Hepatocyte (in vitro differentiated cells): ENCODE measurements at regions not wholly inside any gene's neighbourhood (a gene's known extent, or its start where the extent isn't known, plus 50 kb on each side); places are given as distances from the start of the nearest gene placed in this dataset.

ENCODE experiments used
- DNase-seq: peaks from one replicate; pipeline ENCODE4 v3.0.0-alpha.2; 2016; ENCODE audit warnings: low spot score
- H2AFZ ChIP-seq: fragments of 200-600 bp; sonication (generic); 2 replicates; pipeline ENCODE4 v1.6.0; 2016; ENCODE audit warnings: antibody characterized with exemption, mild to moderate bottlenecking
- H3K27ac ChIP-seq: fragments of 200-600 bp; sonication (generic); 2 replicates; pipeline ENCODE4 v1.5.1; 2016; ENCODE audit warnings: mild to moderate bottlenecking
- H3K27me3 ChIP-seq: fragments of 200-600 bp; sonication (generic); 2 replicates; pipeline ENCODE4 v1.6.1; 2016
- H3K36me3 ChIP-seq: fragments of 200-600 bp; sonication (generic); replicated peaks from 2 replicates; pipeline ENCODE4 v1.5.1; 2016; ENCODE audit warnings: low read depth; ENCODE audit not compliant: insufficient read depth
- H3K4me1 ChIP-seq: fragments of 200-600 bp; sonication (generic); 2 replicates; pipeline ENCODE4 v1.5.1; 2016; ENCODE audit warnings: mild to moderate bottlenecking, moderate library complexity; ENCODE audit not compliant: insufficient read depth
- H3K4me2 ChIP-seq: fragments of 200-600 bp; sonication (generic); 2 replicates; pipeline ENCODE4 v1.6.0; 2016
- H3K4me3 ChIP-seq: fragments of 200-600 bp; sonication (generic); 2 replicates; pipeline ENCODE4 v1.5.1; 2016; ENCODE audit warnings: mild to moderate bottlenecking
- H3K79me2 ChIP-seq: fragments of 200-600 bp; sonication (generic); 2 replicates; pipeline ENCODE4 v1.6.0; 2017; ENCODE audit warnings: mild to moderate bottlenecking
- H3K9me2 ChIP-seq: fragments of 200-600 bp; sonication (generic); replicated peaks from 2 replicates; pipeline ENCODE4 v1.6.0; 2017; ENCODE audit warnings: mild to moderate bottlenecking; ENCODE audit not compliant: insufficient read depth
- H3K9me3 ChIP-seq: fragments of 200-600 bp; sonication (generic); 2 replicates; pipeline ENCODE4 v1.5.1; 2016; ENCODE audit warnings: low read depth, mild to moderate bottlenecking
- H4K20me1 ChIP-seq: fragments of 200-600 bp; sonication (generic); 2 replicates; pipeline ENCODE4 v1.6.0; 2016; ENCODE audit warnings: mild to moderate bottlenecking; ENCODE audit not compliant: insufficient read depth, poor library complexity, severe bottlenecking
- CTCF ChIP-seq: fragments of 200-600 bp; sonication (generic); IDR thresholded peaks from 2 replicates; pipeline ENCODE4 v1.5.1; 2016; ENCODE audit warnings: antibody characterized with exemption, mild to moderate bottlenecking; ENCODE audit not compliant: poor library complexity
- EZH2 ChIP-seq: fragments of 200-600 bp; sonication (generic); IDR thresholded peaks from 2 replicates; pipeline ENCODE4 v1.6.1; 2016; ENCODE audit warnings: antibody characterized with exemption, mild to moderate bottlenecking, borderline replicate concordance
- EZH2phosphoT487 ChIP-seq: fragments of 200-600 bp; sonication (generic); IDR thresholded peaks from one replicate; pipeline ENCODE4 v1.6.1; 2018; ENCODE audit warnings: antibody characterized with exemption, mild to moderate bottlenecking, low read depth, moderate library complexity; ENCODE audit not compliant: unreplicated experiment, severe bottlenecking
- WGBS: methylation state at CpG from one replicate; pipeline ENCODE4 v1.1.6; 2016; ENCODE audit warnings: low lambda C conversion rate; ENCODE audit errors: missing lambda C conversion rate; 5-methylcytosine and 5-hydroxymethylcytosine counted together

- no peak overlapping the region for H3K4me2 ChIP-seq
- TF ChIP-seq EZH2phosphoT487 (no peak), EZH2 (no peak), CTCF (no peak)
- peaks cover 3% of the 10 kb centered on the region for H3K4me1 ChIP-seq
- no peaks in the 10 kb centered on the region for H3K27me3 ChIP-seq
- no peak overlapping the region for H3K4me3 ChIP-seq
- no peaks in the 10 kb centered on the region for H3K9me2 ChIP-seq
- H4K20me1 ChIP-seq: no peaks in the 10 kb centered on the region
- no peak for DNase-seq
- no peaks in the 10 kb centered on the region for H3K9me3 ChIP-seq
- no peak overlapping the region for H2AFZ ChIP-seq
- H3K27ac ChIP-seq: no peak overlapping the region
- no peaks in the 10 kb centered on the region for H3K36me3 ChIP-seq
- 92% methylated on average over 3 of the region's 3 CpGs for WGBS
- no peaks in the 10 kb centered on the region for H3K79me2 ChIP-seq
These were observed 108.6 kb downstream of the ACER2 start for GRCh38 chr9:19517202-19517942.

- Histone ChIP-seq H3K79me2 (no peaks in the 10 kb centered on the region), H3K36me3 (no peaks in the 10 kb centered on the region), H3K4me1 (peaks cover 3% of the 10 kb centered on the region), H3K4me3 (no peak overlapping the region), H2AFZ (no peak overlapping the region), H3K9me3 (no peaks in the 10 kb centered on the region), H4K20me1 (no peaks in the 10 kb centered on the region), H3K4me2 (no peak overlapping the region), H3K27ac (no peak overlapping the region), H3K9me2 (no peaks in the 10 kb centered on the region), H3K27me3 (no peaks in the 10 kb centered on the region)
- 75% methylated on average over 4 of the region's 4 CpGs for WGBS
- DNase-seq: no peak
- no peak for TF ChIP-seq EZH2phosphoT487
- TF ChIP-seq EZH2: no peak
- TF ChIP-seq CTCF: no peak
These were observed 107.5 kb downstream of the ACER2 start for GRCh38 chr9:19516348-19516747.

- Histone ChIP-seq H3K4me2 (no peak overlapping the region), H3K4me1 (peaks cover 3% of the 10 kb centered on the region), H3K27me3 (no peaks in the 10 kb centered on the region), H4K20me1 (no peaks in the 10 kb centered on the region), H3K9me3 (no peaks in the 10 kb centered on the region), H3K9me2 (no peaks in the 10 kb centered on the region), H3K27ac (no peak overlapping the region), H3K79me2 (no peaks in the 10 kb centered on the region), H3K4me3 (no peak overlapping the region), H2AFZ (no peak overlapping the region), H3K36me3 (no peaks in the 10 kb centered on the region)
- TF ChIP-seq EZH2phosphoT487 (no peak), EZH2 (no peak), CTCF (no peak)
- WGBS: 69% methylated on average over 7 of the region's 7 CpGs
- DNase-seq: no peak
These were observed 105.0 kb downstream of the ACER2 start for GRCh38 chr9:19513671-19514275.
